Stimulated activated effector memory CD8-positive, alpha-beta T cell treated with anti-CD3 and anti-CD28 coated beads, Interleukin-12 subunit alpha, Interleukin-12 subunit beta, amount 100 ng/mL, for 72 hours (primary cell): ENCODE measurements at regions not wholly inside any gene's neighbourhood (a gene's known extent, or its start where the extent isn't known, plus 50 kb on each side); places are given as distances from the start of the nearest gene placed in this dataset.

Experiments used
- ATAC-seq: fragments of 150-1000 bp; cut with Tn5 transposase; 2 replicates; pipeline ENCODE4 v1.10.0; 2021
- DNase-seq, 2 donors: peaks; one replicate each; pipeline ENCODE4 v3.0.0; 2021 to 2022; ENCODE audit warnings: low spot score in 2 of 2
- H3K27ac Mint-ChIP-seq: one replicate; pipeline ENCODE4 v1.8.0; 2022; ENCODE audit warnings: mild to moderate bottlenecking, mixed read lengths
- H3K36me3 Mint-ChIP-seq: one replicate; pipeline ENCODE4 v1.8.0; 2022; ENCODE audit warnings: mild to moderate bottlenecking, mixed read lengths
- H3K4me1 Mint-ChIP-seq: one replicate; pipeline ENCODE4 v1.8.0; 2022; ENCODE audit warnings: mixed read lengths
- H3K4me3 Mint-ChIP-seq: one replicate; pipeline ENCODE4 v1.8.0; 2022; ENCODE audit warnings: mild to moderate bottlenecking, mixed read lengths
- H3K9me3 Mint-ChIP-seq: one replicate; pipeline ENCODE4 v1.8.0; 2022; ENCODE audit warnings: mixed read lengths

GRCh38 chr2:222792001-222792611 is 68.7 kb upstream of the ACSL3 start:
- ATAC-seq (no peak), DNase-seq (no peak)
- Mint-ChIP-seq H3K4me3 (no peak overlapping the region), H3K9me3 (no peaks in the 10 kb centered on the region), H3K4me1 (peaks cover 12% of the 10 kb centered on the region), H3K27ac (no peak overlapping the region), H3K36me3 (no peaks in the 10 kb centered on the region)

GRCh38 chr2:222794585-222795449 is 66.0 kb upstream of the ACSL3 start:
- DNase-seq = no peak
- H3K4me3 Mint-ChIP-seq = no peak overlapping the region
- H3K4me1 Mint-ChIP-seq = peaks cover 1% of the 10 kb centered on the region
- H3K9me3 Mint-ChIP-seq = no peaks in the 10 kb centered on the region
- no peaks in the 10 kb centered on the region for H3K36me3 Mint-ChIP-seq
- no peak for ATAC-seq
- H3K27ac Mint-ChIP-seq = no peak overlapping the region

GRCh38 chr2:222795450-222796357 is 65.1 kb upstream of the ACSL3 start:
- Mint-ChIP-seq H3K27ac (no peak overlapping the region), H3K36me3 (no peaks in the 10 kb centered on the region), H3K4me3 (no peak overlapping the region), H3K9me3 (no peaks in the 10 kb centered on the region), H3K4me1 (no peaks in the 10 kb centered on the region)
- no peak for ATAC-seq
- no peak for DNase-seq

DNA sequence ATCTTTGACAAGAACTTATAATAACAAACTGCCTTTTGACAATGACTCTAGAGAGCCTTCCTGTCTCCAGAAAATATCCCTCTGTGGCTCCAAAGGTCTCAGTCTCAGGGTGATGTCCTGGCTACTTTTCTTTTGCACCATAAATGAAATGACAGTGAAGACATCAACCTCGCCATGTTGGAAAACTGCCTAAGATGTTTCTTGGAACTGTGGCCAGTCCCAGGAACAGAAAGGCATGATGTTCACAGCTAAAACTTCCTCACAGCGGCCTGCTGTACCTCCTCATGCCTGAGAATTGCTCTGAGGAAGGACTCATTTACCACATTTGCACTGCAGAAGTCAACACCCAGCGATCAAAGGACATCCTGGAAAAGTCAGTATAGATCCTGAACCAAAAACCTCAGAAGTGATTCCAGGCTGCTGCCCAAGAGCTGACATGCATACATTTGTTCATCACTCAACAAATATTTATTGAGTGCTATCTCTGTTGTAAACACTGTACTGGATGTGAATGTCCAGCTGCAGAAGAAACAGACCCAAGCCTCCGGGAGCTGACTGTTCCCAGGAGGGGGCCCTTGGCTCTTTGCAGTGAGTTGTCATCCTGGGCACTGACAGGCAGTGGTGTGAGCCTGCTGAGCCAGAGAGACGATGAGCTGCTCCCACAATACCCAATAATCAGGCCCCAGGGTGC is 64.3 kb upstream of the ACSL3 start:
- Mint-ChIP-seq H3K9me3 (no peaks in the 10 kb centered on the region), H3K36me3 (no peaks in the 10 kb centered on the region), H3K27ac (no peak overlapping the region), H3K4me3 (no peak overlapping the region), H3K4me1 (no peaks in the 10 kb centered on the region)
- DNase-seq = no peak
- no peak for ATAC-seq

DNA sequence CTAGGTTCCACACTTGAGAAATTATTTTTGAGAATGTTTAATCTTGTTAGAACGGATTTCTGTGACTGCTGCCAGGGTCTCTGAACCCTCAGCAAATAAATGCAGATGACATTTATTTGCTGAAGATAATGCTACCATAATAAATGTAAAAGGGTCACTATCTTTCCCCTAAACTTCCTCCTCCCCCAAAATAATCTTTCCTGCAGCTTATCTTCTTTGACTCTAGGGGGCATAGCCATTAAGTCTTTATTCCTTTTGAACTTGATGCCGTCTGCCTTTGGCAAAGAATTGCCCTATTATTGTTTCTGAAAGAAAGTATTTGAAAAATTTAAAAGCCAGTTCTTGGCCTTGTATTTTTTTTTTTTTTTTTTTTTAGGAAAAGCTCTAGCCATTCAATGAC is 63.6 kb upstream of the ACSL3 start:
- H3K4me3 Mint-ChIP-seq = no peak overlapping the region
- DNase-seq (no peak), ATAC-seq (no peak)
- H3K4me1 Mint-ChIP-seq = no peaks in the 10 kb centered on the region
- no peaks in the 10 kb centered on the region for H3K9me3 Mint-ChIP-seq
- H3K36me3 Mint-ChIP-seq = no peaks in the 10 kb centered on the region
- H3K27ac Mint-ChIP-seq = no peak overlapping the region

GRCh38 chr2:222797871-222798270 is 63.0 kb upstream of the ACSL3 start:
- ATAC-seq (peak; percentile 95), DNase-seq (no peak)
- H3K4me1 Mint-ChIP-seq = no peaks in the 10 kb centered on the region
- H3K4me3 Mint-ChIP-seq = no peak overlapping the region
- no peaks in the 10 kb centered on the region for H3K36me3 Mint-ChIP-seq
- H3K27ac Mint-ChIP-seq = no peak overlapping the region
- no peaks in the 10 kb centered on the region for H3K9me3 Mint-ChIP-seq

DNA sequence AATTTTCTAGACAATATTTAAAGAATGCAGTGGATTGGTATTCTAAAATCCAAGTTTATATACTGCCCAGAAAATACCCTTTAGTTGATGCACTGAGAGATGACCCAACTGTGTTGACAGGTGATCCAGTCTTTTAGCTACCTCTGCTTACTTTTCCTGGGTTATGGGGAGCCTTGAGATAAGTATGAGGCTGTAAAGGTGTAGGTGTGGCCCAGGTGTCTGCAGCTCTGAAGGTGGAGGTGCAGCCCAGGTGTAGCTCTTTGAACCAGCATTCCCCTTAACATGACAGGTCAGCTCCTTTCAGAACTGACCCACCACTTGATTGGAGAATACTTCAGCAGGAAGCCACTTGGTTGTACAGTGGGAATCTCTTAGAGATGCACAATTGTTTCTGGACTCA is 62.3 kb upstream of the ACSL3 start:
- no peaks in the 10 kb centered on the region for H3K4me1 Mint-ChIP-seq
- no peaks in the 10 kb centered on the region for H3K9me3 Mint-ChIP-seq
- H3K4me3 Mint-ChIP-seq = no peak overlapping the region
- no peak for DNase-seq
- no peak for ATAC-seq
- H3K27ac Mint-ChIP-seq = no peak overlapping the region
- H3K36me3 Mint-ChIP-seq = no peaks in the 10 kb centered on the region

DNA sequence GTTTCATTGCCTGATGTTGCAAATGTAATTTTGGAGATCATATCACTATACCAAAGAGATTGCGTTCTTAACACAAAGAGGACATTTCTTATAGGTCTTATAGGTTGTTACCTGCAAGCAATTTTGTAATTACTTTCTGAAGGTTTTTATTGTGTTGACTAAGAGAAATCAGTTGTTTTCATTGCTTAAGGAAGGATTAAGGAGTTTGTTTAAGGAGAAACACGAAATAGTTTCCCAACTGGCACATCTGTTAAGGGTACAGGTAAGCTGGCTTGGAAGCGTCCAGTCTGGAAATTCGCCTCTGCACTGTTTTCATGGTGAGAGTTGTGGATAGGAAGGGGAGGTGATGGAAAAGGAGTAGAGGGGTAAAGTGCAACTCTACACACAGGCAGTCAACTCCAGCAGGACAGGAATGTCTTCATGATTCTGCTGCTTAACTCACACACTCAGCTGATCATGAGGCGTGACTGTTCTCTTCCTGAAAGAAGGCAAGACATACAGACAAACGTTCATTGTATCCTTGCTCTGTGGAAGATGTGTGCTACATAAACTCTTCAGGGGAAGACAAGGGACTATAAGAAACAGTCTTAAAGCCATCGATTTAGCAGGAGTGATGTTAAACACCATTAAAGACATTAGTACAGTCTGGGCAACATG is 61.4 kb upstream of the ACSL3 start:
- Mint-ChIP-seq H3K36me3 (no peaks in the 10 kb centered on the region), H3K27ac (no peak overlapping the region), H3K9me3 (no peaks in the 10 kb centered on the region), H3K4me3 (no peak overlapping the region), H3K4me1 (no peaks in the 10 kb centered on the region)
- no peak for DNase-seq
- ATAC-seq = no peak

DNA sequence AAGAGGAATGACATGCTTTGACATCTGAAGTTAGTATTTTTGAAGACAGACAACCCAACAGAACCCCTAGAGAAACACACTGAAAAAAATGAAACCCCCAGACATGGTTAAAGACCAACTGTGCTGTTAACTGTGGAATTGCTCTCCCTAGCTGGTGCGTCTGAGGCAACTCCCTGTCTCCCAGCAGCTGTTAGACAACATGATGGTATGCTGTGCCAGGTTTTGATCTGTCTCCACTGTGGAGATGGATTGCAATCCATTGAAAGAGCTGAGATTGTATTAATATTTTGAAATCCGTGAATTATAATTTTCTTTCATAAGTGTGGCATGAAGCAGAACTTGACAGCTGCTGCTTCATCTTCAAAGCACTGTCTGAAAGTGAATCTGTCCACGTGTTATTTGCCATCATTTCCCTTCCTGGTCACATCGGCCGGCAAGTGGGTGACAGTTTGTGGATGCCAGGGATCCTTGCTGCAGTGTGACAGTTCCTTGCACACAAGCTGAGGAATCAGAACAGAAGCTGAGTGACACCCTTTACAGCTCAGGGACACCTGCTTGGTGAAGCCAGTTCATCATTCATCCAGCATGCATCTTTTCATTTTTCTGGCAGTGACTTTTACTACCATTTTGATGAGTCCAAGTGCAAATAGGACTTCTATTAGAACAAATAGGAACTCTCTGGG is 58.2 kb upstream of the ACSL3 start:
- no peaks in the 10 kb centered on the region for H3K9me3 Mint-ChIP-seq
- H3K4me1 Mint-ChIP-seq = no peaks in the 10 kb centered on the region
- H3K27ac Mint-ChIP-seq = no peak overlapping the region
- DNase-seq (no peak), ATAC-seq (no peak)
- H3K36me3 Mint-ChIP-seq = no peaks in the 10 kb centered on the region
- no peak overlapping the region for H3K4me3 Mint-ChIP-seq

DNA sequence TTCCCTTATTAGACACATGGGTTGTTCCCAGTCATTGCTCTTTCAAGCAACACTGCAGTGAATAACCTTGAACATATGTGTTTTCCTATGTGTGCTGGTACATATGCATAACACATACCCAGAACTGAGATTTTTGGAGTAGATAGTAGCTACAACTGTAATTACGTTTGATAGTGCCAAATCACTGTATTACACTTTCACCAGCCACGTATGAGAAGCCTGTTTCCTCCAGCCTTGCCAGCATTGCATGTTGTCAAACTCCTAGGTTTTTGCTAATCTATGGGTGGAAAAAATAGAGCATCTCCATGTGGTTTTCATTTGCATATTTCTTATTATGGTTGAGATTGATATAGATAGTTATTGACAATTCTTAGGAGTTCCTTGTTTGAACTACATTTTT is 56.5 kb upstream of the ACSL3 start:
- no peak for DNase-seq
- Mint-ChIP-seq H3K4me1 (no peaks in the 10 kb centered on the region), H3K9me3 (no peaks in the 10 kb centered on the region), H3K36me3 (no peaks in the 10 kb centered on the region), H3K27ac (no peak overlapping the region), H3K4me3 (no peak overlapping the region)
- ATAC-seq = no peak

GRCh38 chr2:222805591-222806304 is 55.1 kb upstream of the ACSL3 start:
- ATAC-seq = no peak
- DNase-seq = no peak
- no peaks in the 10 kb centered on the region for H3K4me1 Mint-ChIP-seq
- no peak overlapping the region for H3K27ac Mint-ChIP-seq
- no peaks in the 10 kb centered on the region for H3K36me3 Mint-ChIP-seq
- H3K4me3 Mint-ChIP-seq = no peak overlapping the region
- H3K9me3 Mint-ChIP-seq = no peaks in the 10 kb centered on the region

DNA sequence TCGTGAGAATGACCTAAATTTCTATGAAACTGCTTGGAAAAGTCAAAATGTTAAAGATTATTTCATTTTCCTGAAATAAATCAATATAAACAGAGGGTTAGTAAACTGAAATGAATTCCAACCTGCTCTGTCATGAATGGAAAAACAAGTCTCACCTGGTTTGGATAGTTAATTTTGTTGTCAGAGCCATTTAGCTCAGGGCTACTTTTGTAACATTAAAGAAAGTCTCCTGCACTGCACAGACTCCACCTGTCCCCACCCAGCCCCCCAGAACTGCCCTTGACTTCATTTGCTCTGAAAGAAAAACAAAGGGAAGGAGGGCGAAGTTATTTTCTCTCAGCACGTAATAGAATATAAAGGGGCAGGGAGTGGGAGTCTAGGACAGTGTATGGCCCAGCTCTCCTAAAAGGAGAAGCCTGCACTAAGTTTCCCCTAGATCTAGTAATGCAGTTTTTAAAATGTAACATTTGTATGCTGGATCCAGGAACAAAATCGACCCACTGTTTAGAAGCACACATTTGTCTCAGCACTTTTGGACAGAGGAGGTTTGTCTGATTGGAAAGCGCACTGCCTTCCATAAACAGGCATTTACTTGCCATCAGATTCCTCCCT is 54.2 kb upstream of the ACSL3 start:
- Mint-ChIP-seq H3K36me3 (no peaks in the 10 kb centered on the region), H3K27ac (no peak overlapping the region), H3K9me3 (no peaks in the 10 kb centered on the region), H3K4me3 (no peak overlapping the region), H3K4me1 (peaks cover 2% of the 10 kb centered on the region)
- no peak for ATAC-seq
- no peak for DNase-seq

DNA sequence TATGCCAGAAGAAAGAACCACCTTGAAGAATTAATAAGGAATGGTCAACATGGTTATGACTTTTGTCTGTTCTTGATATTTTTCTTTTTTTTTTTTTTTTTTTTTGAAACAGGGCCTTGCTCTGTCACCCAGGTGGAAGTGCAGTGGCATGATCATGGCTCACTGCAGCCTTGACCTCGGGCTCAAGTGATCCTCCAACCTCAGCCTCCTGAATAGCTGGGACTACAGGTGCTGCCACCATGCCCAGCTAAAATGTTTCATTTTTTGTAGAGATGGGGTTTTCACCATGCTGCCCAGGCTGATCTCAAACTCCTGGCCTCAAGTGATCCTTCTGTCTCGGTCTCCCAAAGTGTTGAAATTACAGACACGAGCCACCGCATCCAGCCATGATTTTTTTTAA is 53.4 kb upstream of the ACSL3 start:
- Mint-ChIP-seq H3K4me1 (peaks cover 10% of the 10 kb centered on the region), H3K27ac (no peak overlapping the region), H3K4me3 (no peak overlapping the region), H3K36me3 (no peaks in the 10 kb centered on the region), H3K9me3 (no peaks in the 10 kb centered on the region)
- DNase-seq (no peak), ATAC-seq (no peak)
